ENCODE measurements at regions not wholly inside any gene's neighbourhood (a gene's known extent, or its start where the extent isn't known, plus 50 kb on each side); places are given as distances from the start of the nearest gene placed in this dataset.

DNA sequence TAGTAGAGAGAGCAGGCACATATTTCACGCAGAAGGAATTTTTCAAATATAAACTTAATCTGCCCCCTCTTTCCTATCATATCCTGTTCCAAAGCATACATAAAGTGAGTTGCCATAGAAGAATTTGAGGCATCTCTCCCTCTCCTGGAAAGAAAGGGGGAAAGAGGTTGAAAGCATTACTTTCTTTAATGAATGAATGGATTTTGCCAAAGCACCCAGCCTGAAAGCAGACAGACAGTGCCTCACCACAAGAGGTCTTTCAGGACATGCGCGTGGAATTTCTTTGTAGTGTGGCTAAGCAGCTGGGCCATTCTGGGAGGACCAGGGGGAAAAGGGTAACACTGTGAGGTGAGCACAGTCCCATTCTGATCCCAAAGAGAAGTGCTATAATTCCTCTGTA, 651.4 kb downstream of the IQCM start:
- H3K36me3 ChIP-seq: no peaks in the 10 kb centered on the region
- H3K9me3 ChIP-seq: no peaks in the 10 kb centered on the region
- H3K4me3 ChIP-seq: no peak overlapping the region
- H3K4me1 ChIP-seq (ENCODE audit: insufficient read depth): no peaks in the 10 kb centered on the region
- TF ChIP-seq EP300 (IDR thresholded peaks at IDR 0.05): no peak
- TF ChIP-seq CTCF (IDR thresholded peaks at IDR 0.05): no peak
- no peak for TF ChIP-seq POLR2A (IDR thresholded peaks at IDR 0.05)
- WGBS, 3 donors: 52 to 68% (median 52%) methylated on average over 3 of the region's 3 CpGs
- H3K27me3 ChIP-seq: no peaks in the 10 kb centered on the region
- intact Hi-C loops (cut with DNase I): no loop called here
- H3K27ac ChIP-seq: no peak overlapping the region
- no peak for DNase-seq

GRCh38 chr4:149161247-149161646, 654.4 kb downstream of the IQCM start:
- no peaks in the 10 kb centered on the region for H3K36me3 ChIP-seq
- no peak overlapping the region for H3K27ac ChIP-seq
- H3K4me3 ChIP-seq: no peak overlapping the region
- no peak for DNase-seq
- no peaks in the 10 kb centered on the region for H3K9me3 ChIP-seq
- H3K4me1 ChIP-seq (ENCODE audit: insufficient read depth): no peaks in the 10 kb centered on the region
- TF ChIP-seq POLR2A (IDR thresholded peaks at IDR 0.05) (no peak), EP300 (IDR thresholded peaks at IDR 0.05) (no peak), CTCF (IDR thresholded peaks at IDR 0.05) (no peak)
- no peaks in the 10 kb centered on the region for H3K27me3 ChIP-seq
- intact Hi-C loops (cut with DNase I): no loop called here

- Histone ChIP-seq H3K27ac (no peak overlapping the region), H3K4me1 (ENCODE audit: insufficient read depth) (no peaks in the 10 kb centered on the region), H3K36me3 (no peaks in the 10 kb centered on the region), H3K4me3 (no peak overlapping the region), H3K9me3 (no peaks in the 10 kb centered on the region), H3K27me3 (no peaks in the 10 kb centered on the region)
- intact Hi-C loops (cut with DNase I): no loop called here
- TF ChIP-seq CTCF (IDR thresholded peaks at IDR 0.05) (no peak), EP300 (IDR thresholded peaks at IDR 0.05) (no peak), POLR2A (IDR thresholded peaks at IDR 0.05) (no peak)
- no peak for DNase-seq
- WGBS, 3 donors: 79 to 91% (median 87%) methylated on average over 2 of the region's 2 CpGs
Measured at GRCh38 chr4:149160370-149160769, 655.3 kb downstream of the IQCM start.

DNA sequence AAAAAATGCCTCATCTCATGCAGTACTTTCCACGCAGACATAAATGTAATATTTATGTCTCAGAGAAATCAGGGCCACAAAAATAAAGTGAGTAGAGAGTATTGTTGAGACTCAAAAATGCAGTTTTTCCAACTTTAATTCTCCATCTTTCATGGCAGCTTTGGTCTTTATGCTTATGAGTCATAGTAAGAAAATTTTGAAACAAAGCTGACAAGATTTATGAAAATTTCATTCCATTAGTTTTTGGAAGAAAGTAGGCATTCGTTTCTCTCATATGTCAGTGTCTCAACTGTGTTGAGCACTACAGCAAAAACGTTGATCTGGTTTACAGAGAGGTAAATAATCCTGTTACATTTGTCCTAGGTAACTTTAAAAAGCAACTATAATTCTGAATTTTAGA, 656.8 kb downstream of the IQCM start:
- 17 to 29% (median 28%) methylated on average over 3 of the region's 3 CpGs for WGBS, 3 donors

More for the DNA sequence above, 656.8 kb downstream of the IQCM start:
- Histone ChIP-seq H3K27ac (no peak overlapping the region), H3K4me1 (ENCODE audit: insufficient read depth) (no peaks in the 10 kb centered on the region), H3K4me3 (no peak overlapping the region), H3K9me3 (no peaks in the 10 kb centered on the region), H3K27me3 (no peaks in the 10 kb centered on the region), H3K36me3 (no peaks in the 10 kb centered on the region)
- DNase-seq: no peak
- intact Hi-C loops (cut with DNase I): no loop called here
- no peak for TF ChIP-seq POLR2A (IDR thresholded peaks at IDR 0.05)
- TF ChIP-seq CTCF (IDR thresholded peaks at IDR 0.05): no peak
- no peak for TF ChIP-seq EP300 (IDR thresholded peaks at IDR 0.05)
